HK-2 (cell line): ENCODE measurements at regions not wholly inside any gene's neighbourhood (a gene's known extent, or its start where the extent isn't known, plus 50 kb on each side); places are given as distances from the start of the nearest gene placed in this dataset.

Experiments used
- DNase-seq: peaks from one replicate; pipeline ENCODE4 v3.0.0-alpha.2; 2018; ENCODE audit not compliant: unreplicated experiment

- DNase-seq, result no peak
Measured at GRCh38 chr15:69737916-69738315, 285.3 kb downstream of the RPLP1 start.

DNA sequence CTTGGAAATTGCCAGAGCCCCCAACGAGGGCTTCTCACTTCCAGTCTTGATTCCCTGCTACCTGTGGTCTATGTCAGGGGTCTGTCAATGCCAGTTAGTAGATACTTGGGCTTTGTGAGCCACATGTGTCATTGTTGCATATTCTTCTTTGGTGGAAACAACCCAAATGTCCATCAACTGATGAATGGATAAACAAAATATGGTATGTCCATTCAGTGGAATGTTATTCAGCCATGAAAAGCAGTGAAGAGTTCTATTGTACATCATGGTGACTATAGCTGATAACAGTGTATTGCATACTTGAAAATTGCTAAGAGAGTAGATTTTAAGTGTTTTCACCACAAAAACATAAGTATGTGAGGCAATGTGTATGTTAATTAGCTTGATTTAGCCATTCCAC is 288.1 kb downstream of the RPLP1 start:
- no peak for DNase-seq

- no peak for DNase-seq
Measured at GRCh38 chr15:69742361-69742760, 289.7 kb downstream of the RPLP1 start.

DNA sequence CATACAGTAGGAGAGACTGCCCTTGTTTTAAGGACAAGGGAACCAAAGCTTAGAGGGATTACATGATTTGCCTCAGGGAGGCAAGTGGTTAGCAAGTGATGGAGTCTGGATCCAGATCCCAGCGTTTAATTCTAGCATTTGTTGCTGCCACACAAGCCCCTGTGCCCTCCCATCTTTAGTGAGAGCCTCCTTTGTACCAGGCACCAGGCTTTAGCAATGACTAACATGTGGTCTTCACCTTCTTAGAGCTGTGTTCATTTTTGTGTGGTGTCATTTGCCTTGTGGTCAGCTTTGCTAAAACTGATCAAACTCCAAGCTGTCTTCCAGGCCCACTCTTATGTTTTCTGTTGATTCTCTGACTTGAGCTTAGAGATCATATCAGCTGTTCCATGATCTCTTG is 290.5 kb downstream of the RPLP1 start:
- no peak for DNase-seq

DNA sequence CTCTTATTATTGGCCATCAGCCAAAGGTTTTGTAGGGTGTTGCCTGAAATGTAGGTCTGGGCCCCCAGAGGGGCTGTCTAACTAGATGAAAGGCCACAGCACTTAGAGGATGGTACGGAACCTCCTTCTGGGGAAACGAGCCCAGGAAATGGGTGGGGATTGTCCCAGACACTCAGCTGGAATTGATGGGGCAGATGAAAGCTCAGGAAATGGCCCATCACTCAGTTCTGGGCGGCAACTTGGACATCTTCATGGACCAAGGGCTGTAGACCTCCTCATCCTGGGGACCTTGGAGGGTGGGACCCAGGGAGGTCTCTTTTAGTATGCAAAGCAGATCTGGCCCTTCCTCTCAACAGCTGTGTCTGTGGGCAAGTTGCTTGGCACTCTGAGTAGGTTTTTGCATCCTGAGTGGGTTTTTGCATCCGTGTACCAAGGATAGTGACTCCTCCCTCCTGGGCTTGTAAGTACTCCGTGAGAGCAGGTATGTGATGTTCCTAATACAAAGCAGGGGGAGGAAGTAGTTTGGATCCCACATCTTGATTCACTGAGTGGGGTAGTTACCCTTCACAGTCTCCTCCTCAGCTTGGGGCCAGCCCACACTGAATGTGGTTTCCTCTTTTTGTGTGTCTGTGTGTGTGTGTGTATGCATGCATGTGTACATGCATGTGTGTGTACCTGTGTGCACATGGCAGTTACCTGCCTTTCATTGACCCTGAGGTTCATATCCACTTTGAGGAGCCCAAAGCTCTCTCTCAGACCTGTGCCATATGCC is 292.0 kb downstream of the RPLP1 start:
- DNase-seq, result no peak

GRCh38 chr15:69747193-69747592 is 294.6 kb downstream of the RPLP1 start:
- DNase-seq, result no peak

- no peak for DNase-seq
Measured at GRCh38 chr15:69748131-69748530, 295.5 kb downstream of the RPLP1 start.

GRCh38 chr15:69748576-69749185 is 296.1 kb downstream of the RPLP1 start:
- no peak for DNase-seq

DNA sequence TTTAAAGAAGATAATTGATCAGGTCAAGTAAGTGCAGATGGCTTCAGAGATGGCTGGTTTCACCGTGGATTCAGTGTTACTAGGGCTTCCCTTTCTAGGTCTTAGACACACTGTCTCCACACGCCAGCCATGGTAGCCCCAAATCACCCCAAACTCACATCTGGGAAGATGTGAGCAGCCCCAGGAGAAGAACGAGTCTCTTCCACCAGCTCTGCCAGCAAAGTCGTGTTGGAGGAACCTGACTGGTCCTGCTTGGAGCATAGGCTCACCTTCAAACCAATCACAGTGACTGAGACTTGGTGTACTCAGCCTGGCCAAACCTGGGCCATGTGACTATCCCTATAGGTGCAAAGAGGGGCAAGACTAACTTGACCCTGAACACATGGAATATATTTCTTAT is 296.7 kb downstream of the RPLP1 start:
- no peak for DNase-seq

DNA sequence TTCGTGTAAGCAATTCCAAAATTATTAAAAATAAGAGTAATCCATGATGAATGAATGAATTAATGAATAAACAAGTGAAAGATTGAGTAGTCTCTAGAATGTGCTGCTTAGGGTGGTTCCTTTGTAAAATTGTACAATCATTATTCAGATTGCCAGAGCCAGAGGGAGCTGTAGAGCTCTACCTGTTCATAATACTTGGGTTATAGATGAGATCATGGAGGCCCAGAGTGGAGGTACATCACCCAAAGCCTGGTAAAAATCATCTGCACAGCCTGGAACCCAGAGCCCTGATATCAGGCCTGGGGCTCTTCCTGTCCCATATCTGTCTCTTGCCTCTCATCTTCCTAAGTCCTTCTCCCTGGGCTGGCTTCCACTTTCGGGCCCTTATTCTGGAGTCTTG is 297.2 kb downstream of the RPLP1 start:
- no peak for DNase-seq

GRCh38 chr15:69750253-69750652 is 297.6 kb downstream of the RPLP1 start:
- DNase-seq, result no peak

- DNase-seq, result no peak
Measured at GRCh38 chr15:69751147-69751546, 298.5 kb downstream of the RPLP1 start.

DNA sequence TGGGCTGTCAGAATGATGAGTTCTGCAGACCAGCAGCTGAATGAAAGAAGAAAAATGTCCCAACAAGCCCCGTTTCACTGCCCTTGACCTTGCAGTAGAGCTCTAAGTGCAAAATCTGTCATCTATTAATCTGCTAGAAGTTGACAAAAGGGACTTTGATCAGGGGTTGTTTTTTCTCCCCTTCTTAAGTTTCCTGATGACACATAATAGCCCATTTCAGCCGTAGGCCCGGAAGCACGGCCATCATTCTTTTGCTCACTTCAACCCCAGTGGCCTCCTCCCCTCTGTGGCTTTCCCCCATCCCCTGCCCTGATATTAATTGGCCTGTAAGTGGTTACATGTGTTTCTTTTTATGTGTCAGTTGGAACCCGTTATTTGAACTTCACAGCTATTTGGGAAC is 298.9 kb downstream of the RPLP1 start:
- no peak for DNase-seq

DNA sequence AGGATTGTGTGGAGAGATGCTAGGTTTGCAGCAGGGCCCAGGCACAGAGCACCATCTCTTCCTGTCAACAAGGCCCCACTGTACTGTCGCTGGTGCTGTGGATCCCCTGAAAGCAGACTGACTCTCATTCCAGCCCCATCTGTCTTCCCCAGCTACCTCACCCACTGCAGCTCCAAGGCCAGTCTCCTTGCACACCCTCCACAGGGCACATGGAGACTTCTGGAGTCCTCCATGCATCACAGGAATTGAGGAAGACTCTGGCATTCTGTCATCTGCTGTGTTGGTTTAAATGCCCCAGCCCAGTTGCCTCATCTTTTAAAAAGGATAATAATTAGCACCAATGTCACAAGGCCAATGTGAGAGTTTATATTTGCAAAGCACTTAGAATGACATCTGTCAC is 301.2 kb downstream of the RPLP1 start:
- DNase-seq, result no peak

DNA sequence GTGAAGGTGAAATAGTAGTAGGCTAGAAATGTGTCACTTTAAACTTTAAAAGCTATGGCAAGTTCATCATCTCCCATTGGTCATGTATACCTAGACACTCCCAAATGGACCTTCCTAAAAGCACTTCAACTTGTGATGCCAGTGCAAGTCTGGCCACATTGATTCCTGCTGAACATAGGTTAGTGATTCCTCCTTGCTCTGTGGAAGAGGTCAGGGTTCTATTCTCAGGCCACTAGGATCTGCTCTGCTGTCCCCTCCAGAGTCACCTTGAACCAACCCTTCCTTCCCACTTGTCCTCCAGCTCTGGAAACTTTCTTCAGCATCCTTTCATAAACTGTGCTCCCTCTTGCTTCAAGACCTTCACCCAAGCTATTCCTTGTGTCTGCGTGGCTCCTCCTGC is 301.7 kb downstream of the RPLP1 start:
- DNase-seq, result no peak

- peak; percentile 11 for DNase-seq
Measured at GRCh38 chr15:69755551-69756310, 303.1 kb downstream of the RPLP1 start.

- DNase-seq, result no peak
Measured at GRCh38 chr15:69756440-69756839, 303.8 kb downstream of the RPLP1 start.

DNA sequence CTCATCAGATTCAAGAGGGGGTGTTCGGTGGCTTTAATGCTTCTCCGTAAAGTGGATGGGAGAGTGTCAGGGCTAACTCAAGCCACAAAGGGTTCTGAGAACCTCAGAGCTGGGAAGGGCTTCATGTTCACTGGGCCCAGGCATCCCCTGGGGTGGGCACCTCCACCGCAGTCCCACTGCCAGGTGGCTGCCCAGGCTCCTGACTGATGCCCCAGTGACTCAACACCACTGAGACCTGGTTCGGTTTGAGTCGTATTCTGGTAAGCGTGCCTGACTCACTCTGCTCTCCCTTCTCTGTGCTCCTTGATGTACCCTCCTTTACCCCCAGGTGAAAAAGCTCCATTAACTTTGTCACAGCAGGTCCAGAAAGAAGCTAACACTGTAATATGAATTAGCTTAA is 304.6 kb downstream of the RPLP1 start:
- no peak for DNase-seq

GRCh38 chr15:69758291-69758771 is 305.7 kb downstream of the RPLP1 start:
- DNase-seq, result no peak

- no peak for DNase-seq
Measured at GRCh38 chr15:69758810-69759790, 306.5 kb downstream of the RPLP1 start.

DNA sequence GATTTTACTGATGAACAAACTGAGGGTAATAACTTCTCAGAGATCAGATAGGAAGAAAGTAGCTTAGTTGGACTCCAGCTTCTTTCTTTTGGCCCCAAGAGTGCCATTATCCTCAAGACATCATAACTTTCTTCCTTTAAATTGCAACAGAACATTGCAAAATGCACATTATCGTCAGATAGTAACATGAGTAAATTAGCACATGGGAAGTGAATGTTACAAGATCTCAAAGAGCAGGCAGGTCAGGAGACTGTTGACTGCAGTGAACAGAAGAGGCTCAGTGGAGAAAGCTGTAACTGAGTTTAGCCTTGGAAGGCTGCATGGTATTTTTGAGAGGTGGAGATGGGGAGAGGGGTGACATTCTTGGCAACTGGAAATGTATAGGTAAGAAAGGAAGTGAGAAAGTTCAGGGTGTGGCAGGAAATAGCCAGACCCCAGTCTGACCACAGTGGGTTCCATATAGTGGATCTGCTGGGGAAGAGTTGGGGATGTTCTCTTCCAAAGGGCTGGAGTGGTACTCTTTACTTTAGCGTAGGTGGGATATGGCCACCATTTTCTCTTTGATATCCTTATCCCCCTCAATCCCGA is 307.7 kb downstream of the RPLP1 start:
- no peak for DNase-seq
